IMR-90 (cell line): ENCODE measurements at regions not wholly inside any gene's neighbourhood (a gene's known extent, or its start where the extent isn't known, plus 50 kb on each side); places are given as distances from the start of the nearest gene placed in this dataset.

ENCODE experiments used
- BHLHE40 ChIP-seq: fragments of 150-350 bp; IDR thresholded peaks from 2 replicates; pipeline ENCODE4 v1.6.1; 2016; ENCODE audit warnings: mild to moderate bottlenecking, low read depth, low read length
- CEBPB ChIP-seq: IDR thresholded peaks from 2 replicates; pipeline ENCODE4 v1.6.1; 2012; ENCODE audit warnings: low read depth, low read length, improper control_type of control experiment
- CTCF ChIP-seq: conservative IDR thresholded peaks from 2 replicates; pipeline ENCODE4 v1.5.1; 2012; ENCODE audit warnings: mild to moderate bottlenecking, low read depth, low read length, improper control_type of control experiment
- MAFK ChIP-seq: IDR thresholded peaks from 2 replicates; pipeline ENCODE4 v1.6.1; 2012; ENCODE audit warnings: low read depth, low read length, improper control_type of control experiment
- POLR2A ChIP-seq: IDR thresholded peaks from 2 replicates; pipeline ENCODE4 v1.6.1; 2012; ENCODE audit warnings: mild to moderate bottlenecking, low read depth, low read length
- RCOR1 ChIP-seq: IDR thresholded peaks from 2 replicates; pipeline ENCODE4 v1.6.1; 2012; ENCODE audit warnings: mild to moderate bottlenecking, low read length, improper control_type of control experiment; ENCODE audit not compliant: insufficient replicate concordance
- TF ChIP-seq, protein P1 (sequence below): fragments of 150-350 bp; IDR thresholded peaks from 2 replicates; pipeline ENCODE4 v1.6.1; 2017; ENCODE audit warnings: mild to moderate bottlenecking, antibody characterized with exemption, low read length, low read depth

DNA sequence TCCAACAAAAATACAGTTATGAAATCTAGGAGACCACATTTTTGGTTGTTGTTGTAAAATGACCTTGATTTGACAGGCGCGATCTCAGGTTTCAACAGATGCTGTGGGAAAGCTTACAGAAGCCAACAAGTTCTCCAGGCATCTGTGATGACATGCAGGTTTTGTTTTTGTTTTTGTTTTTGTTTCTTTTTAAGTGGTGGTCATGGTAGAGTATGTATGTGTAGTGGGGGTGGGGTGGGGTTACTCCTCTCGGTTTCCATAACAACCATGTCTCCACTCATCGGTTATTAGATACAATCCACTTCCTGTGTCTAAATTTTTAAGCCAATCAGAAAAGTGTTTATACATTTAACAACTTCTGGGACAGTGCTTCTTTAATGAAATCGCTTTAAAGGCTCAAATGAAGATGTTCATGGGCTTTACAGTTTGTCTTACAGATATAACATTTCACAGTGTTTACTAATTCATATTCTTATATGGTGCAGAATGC is 199.9 kb upstream of the FOXN3 start:
- TF ChIP-seq POLR2A (0 out of 2 replicates have a peak, but pooled peaks have one; percentile 26), CTCF (no peak), CEBPB (no peak), MAFK (no peak), RCOR1 (no peak), BHLHE40 (no peak)
- TF ChIP-seq, protein P1, sequence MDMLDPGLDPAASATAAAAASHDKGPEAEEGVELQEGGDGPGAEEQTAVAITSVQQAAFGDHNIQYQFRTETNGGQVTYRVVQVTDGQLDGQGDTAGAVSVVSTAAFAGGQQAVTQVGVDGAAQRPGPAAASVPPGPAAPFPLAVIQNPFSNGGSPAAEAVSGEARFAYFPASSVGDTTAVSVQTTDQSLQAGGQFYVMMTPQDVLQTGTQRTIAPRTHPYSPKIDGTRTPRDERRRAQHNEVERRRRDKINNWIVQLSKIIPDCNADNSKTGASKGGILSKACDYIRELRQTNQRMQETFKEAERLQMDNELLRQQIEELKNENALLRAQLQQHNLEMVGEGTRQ = no peak
